ENCODE measurements at regions not wholly inside any gene's neighbourhood (a gene's known extent, or its start where the extent isn't known, plus 50 kb on each side); places are given as distances from the start of the nearest gene placed in this dataset.

DNA sequence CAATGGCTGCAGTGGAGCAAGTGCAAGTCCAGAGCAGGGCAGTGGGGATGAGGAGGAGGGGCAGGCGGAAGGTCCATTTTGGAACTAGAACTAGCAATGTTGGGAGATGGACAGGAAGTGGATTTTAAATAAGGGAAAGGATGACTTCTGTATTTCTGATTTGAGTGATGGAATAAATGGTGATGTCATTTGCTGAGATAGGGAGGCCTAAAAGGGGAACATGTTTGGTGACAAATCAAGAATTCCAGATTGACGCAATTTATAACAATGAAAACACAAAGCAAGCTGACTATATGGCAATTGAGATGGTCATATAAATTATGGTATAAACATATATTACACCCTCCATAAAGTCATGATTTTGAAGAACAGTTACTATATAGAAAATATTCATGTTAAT lies 209.3 kb downstream of the SS18 start:
- DNase-seq (ENCODE audit: low read depth, low spot score) = no peak
- in situ Hi-C loops (cut with HindIII; ENCODE audit: low pct_unique_long_range_greater_than_20kb, low sequenced_read_pairs) = no loop called here

DNA sequence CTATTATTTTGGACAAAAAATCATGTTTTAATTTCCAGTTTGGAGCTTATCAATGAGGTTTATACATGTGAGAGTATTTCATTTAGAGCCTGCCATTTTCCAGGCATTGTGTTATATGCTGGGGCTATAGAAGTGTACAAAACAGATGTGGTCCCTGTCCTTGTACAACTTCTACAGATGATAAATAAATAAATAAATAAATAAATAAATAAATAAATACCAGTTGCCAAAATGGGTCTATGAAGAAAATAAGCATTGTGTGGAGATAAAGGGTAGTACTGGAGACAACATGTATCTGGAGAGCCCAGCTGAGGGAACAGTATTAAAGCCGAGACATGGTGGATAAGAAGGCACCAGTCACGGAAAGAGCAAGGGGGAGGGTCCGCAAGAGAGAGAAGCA lies 210.0 kb downstream of the SS18 start:
- in situ Hi-C loops (cut with HindIII; ENCODE audit: low pct_unique_long_range_greater_than_20kb, low sequenced_read_pairs) = no loop called here
- no peak for DNase-seq (ENCODE audit: low read depth, low spot score)

DNA sequence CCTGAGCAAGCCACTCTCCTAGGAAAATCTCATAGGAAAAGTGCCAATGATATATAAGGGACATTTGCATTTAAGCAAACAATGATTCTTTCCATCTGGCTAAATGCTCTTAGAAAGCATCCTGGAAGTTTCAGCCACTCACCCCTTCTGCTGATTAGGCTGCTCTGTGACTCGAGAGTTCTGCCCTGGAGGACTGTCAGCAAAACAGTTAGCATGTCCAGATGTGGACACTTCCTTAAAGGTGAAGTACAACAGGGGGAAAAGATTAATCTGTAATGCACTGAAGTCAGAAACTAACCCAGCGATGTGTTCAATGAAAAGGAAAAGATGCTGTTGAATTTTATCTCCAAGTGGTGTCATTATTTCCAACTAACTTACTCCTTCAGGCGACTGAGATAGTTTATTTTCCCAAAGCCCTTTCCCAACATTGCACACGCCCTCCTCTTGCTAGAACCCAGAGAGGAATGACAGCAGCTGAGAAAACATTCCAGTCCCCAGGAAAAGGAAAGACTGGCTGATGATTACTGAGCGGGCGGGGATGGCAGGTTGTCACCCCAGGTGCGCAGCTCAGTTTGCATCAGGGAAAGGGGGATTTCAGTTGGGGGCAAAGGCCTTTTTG lies 214.0 kb downstream of the SS18 start:
- in situ Hi-C loops (cut with HindIII; ENCODE audit: low pct_unique_long_range_greater_than_20kb, low sequenced_read_pairs) = no loop called here
- DNase-seq (ENCODE audit: low read depth, low spot score) = no peak

DNA sequence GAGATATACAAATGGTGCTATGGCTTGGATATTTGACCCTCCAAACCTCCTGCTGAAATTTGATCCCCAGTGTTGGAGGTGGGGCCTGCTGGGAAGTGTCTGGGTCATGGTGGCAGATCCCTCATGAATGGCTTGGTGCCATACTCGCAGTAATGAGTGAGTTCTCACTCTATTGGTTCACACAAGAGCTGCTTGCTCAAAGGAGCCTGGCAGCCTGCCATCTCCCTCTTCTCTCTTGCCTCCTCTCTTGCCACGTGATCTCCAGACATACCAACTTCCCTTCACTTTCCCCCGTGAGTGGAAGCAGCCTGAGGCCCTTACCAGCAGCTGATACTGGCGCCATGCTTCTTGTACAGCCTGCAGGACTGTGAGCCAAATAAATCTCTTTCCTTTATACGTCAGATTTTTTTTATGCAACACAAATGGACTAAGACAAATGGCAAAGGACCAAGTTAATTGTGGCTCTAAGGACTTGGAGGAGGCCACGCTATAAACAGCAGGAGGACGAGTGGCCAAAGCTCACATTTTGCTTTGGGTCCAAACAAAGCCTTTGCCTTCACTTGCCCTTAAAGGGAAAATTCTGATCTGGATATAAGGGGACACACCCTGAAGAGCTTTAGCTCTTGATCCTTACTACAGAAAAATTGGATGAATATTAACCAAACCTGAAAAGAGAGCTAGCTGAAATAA lies 214.7 kb downstream of the SS18 start:
- no peak for DNase-seq (ENCODE audit: low read depth, low spot score)
- in situ Hi-C loops (cut with HindIII; ENCODE audit: low pct_unique_long_range_greater_than_20kb, low sequenced_read_pairs) = no loop called here

DNA sequence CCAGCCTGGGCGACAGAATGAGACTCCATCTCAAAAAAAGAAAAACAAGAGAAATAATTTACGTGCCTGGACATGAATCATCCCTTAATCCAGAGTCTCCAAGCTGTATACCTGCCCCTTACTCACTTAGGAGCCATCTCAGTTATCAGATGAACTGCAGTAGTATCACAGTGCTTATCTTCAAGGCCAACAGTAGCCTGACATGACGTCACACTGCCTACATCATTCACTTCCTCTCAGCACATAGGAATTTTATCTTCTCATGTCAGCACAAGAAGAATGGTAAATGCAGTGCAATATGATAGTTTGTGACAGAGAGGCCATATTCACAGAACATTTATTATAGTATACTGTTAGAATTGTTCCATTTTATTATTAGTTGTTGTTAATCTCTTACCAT lies 216.6 kb downstream of the SS18 start:
- DNase-seq (ENCODE audit: low read depth, low spot score) = no peak
- in situ Hi-C loops (cut with HindIII; ENCODE audit: low pct_unique_long_range_greater_than_20kb, low sequenced_read_pairs) = no loop called here

DNA sequence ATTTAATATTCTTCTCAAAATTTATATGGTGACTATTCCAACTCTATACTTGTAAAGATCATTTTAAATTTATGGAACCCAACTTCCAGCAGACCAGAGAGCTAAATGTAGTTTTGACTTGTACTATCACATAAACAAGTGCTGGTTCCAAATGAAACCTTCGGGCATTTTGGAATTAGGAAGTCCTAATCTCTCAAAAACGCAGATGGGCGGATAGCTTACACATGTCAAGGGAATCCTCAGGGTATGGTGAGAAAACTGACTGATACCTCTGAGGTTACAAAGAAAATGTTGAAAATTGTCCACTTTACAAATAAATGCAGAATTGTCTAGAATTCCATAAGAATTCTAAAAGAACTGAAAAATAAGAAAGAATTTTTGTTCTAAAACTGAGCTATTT lies 224.1 kb downstream of the SS18 start:
- in situ Hi-C loops (cut with HindIII; ENCODE audit: low pct_unique_long_range_greater_than_20kb, low sequenced_read_pairs) = no loop called here

DNA sequence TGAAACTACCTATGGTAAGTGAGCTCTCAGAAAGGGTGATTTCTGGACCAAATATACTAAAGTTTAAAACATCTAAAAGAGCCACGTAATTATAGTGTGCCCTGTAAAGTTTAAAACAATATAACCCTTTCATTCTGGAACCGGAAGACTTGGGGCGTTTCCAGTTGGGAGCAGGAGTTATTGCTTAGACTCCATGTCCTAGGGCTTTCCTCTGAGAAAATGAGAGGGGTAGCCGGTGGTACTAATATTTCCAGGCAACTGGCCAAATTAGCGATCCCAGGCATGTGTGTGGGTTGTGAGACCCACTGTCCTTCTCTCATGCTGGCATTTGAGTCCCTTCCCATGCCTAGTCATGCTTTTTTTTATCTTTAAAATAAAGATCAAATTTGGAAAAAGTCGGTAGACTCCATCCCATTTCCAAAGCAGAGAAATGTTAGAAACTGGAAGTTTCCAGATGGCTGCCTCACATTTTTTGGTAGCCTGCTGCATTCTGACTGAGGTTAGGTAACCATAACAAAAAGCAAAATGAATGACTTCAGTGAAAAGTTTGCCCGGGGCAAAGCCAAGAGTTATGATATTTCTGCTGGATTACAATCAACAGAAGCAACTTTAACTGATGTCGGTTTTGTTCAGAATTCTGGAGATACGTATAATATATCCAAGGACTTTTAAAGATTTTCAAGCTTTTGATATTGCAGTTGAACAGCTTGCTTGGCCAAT lies 227.4 kb downstream of the SS18 start:
- peak; percentile 52 for DNase-seq (ENCODE audit: low read depth, low spot score)
- in situ Hi-C loops (cut with HindIII; ENCODE audit: low pct_unique_long_range_greater_than_20kb, low sequenced_read_pairs) = no loop called here

More for the DNA sequence above, 224.1 kb downstream of the SS18 start:
- DNase-seq (ENCODE audit: low read depth, low spot score) = no peak

DNA sequence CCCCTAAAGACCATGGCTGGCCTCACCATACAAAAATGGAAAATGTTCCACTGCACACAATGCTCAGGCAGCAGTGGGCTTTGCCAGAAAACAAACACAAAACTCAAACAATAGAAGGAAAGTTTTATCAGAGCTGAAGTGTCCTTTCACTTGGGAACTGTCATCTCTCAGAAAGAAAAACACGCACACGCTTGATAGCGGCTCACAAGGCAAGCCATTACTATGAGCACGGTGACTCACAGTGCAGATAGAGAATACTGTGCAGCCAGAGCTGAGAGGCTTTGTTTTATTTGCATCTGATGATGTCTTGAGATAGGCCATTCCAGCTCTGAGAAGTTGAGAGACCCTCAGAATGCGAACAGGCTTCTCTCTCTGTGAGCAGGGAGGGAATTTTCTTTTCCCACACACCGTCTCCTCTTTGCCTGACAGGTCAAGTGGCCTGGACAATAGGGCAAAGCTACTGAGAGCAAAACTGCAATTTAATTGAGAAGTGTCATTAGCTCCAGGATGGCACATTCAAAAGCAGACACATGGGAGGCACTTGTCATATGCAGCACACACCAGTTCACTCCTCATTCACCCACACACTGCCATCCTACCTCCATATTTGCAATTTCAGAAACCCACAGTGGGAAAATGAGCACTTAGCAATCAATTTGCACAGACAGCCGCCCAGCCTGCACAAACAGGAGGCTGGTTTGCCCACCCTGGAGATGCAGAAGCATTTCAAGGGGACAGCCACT lies 236.6 kb downstream of the SS18 start:
- in situ Hi-C loops (cut with HindIII; ENCODE audit: low pct_unique_long_range_greater_than_20kb, low sequenced_read_pairs) = no loop called here
- no peak for DNase-seq (ENCODE audit: low read depth, low spot score)

DNA sequence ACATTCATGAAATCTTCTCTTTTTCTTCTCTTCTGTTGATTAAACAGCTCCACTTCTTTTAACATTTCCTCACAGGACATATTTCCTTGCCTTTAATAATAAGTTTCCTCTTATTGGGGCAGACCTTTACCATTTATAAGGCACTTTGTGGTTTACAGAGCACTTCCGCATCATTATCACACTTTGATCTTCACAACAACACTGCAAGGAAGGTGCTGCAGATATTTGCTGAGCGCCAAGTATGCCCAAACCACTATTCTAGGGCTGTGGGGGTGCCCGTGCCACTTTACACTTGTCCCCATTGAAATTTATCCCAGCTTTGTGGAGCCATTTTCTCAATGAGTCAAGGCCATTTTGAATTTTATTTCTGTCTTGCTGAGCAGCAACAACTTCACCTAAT lies 246.6 kb downstream of the SS18 start:
- no peak for DNase-seq (ENCODE audit: low read depth, low spot score)
- in situ Hi-C loops (cut with HindIII; ENCODE audit: low pct_unique_long_range_greater_than_20kb, low sequenced_read_pairs) = no loop called here

DNA sequence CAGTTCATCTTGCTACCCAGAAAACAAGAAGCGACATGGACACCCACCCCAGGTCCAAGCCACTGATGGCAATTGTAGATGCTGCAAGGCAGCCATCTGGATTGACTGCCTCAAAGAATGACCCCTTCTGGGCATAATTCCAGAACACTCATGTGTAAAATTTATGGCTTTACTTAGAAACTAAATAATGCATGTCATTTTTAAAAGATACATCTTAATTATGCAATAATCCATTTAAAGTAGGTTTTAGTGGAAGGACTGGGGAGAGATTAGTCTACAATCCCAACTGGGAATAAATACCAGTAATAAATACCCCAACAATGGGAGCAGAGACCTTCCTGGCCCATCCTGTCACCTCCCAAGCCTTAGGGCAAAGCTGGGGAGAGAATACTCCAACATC lies 247.7 kb downstream of the SS18 start:
- DNase-seq (ENCODE audit: low read depth, low spot score) = no peak
- in situ Hi-C loops (cut with HindIII; ENCODE audit: low pct_unique_long_range_greater_than_20kb, low sequenced_read_pairs) = no loop called here

DNA sequence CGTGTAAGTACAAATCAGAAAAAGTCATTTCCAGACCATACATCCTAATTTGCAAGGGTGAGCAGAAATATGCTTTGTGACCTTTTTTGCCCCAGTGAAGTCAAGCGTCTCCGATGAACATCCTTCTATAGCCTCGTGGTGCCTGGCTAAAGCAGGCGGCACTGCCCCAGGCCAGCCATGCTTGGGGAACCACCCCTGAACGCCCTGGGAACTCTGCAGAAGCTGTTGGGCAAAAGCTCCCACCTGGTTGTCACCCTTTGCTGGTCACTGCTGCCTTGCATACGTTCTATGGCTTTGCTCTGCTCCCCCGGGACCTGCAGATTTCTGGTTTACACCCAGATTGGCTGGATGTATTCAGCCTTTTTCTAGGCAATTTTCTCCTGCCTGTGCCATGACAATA lies 256.4 kb downstream of the SS18 start:
- DNase-seq (ENCODE audit: low read depth, low spot score) = no peak
- in situ Hi-C loops (cut with HindIII; ENCODE audit: low pct_unique_long_range_greater_than_20kb, low sequenced_read_pairs) = no loop called here

DNA sequence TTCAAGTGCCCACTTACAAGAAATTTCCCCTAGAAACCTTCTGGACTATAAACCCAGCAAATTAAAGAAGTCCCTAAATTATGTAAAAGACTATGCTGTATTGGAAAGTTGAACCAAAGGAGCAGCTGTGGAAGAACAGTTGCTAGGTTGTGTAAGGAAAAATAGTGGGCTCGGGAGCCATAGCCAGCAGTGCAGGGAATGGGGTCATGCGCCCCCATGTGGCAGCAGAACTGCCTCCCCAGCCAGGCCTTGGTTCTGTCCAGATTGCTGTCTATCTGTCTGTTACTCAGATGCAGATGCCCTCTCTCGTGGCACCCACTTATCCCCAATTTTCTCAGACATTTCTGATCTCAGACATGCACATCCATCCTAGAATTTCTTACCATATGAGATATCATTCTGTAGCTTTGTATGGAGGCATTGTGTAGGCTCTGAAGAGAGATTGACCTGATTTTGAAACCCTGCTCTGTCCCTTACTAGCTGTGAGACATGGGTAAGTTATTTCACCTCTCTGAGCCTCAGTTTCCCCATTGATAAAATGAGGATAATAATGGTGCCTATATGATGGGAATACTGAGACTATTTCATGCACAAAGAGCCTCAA lies 258.3 kb downstream of the SS18 start:
- peak; percentile 64 for DNase-seq (ENCODE audit: low read depth, low spot score)
- in situ Hi-C loops (cut with HindIII; ENCODE audit: low pct_unique_long_range_greater_than_20kb, low sequenced_read_pairs) = no loop called here

DNA sequence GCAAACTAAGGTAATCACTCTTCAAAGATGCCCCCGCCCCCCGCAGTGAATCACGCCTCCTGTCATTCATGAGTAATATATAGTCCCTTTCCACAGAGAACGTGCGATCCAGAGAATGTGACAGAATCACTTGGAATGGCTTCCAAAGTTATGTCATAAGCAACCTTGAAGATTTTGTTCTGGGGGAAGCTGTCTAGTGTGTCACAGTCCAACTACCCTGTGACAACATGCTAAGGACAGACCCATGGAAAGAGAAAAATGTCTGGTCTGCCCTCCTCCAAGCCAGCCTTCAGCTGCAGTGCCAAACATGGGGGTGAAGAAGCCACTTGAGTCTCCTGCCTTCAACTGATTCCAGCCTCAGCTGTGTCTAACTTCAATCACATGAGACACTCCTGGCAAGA lies 259.1 kb downstream of the SS18 start:
- DNase-seq (ENCODE audit: low read depth, low spot score) = no peak
- in situ Hi-C loops (cut with HindIII; ENCODE audit: low pct_unique_long_range_greater_than_20kb, low sequenced_read_pairs) = no loop called here

DNA sequence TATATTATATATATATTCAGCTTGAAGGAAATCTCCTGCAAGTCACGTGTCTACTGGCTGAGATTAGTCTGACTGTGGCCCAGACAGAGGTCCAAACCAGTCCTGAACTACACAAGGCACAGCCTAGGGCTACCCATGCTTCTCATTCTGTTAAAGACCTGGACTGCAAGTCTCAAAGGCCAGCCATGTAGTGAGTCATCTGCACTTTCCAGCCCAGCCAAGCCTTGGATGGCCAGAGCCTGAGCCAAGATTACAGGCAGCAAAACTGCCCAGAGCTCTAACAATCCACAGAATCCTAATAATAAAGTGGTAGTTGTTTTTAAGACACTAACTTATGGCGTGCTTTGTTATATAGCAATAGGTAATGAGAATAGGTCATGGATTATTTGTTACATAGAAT lies 259.6 kb downstream of the SS18 start:
- in situ Hi-C loops (cut with HindIII; ENCODE audit: low pct_unique_long_range_greater_than_20kb, low sequenced_read_pairs) = no loop called here
- no peak for DNase-seq (ENCODE audit: low read depth, low spot score)

DNA sequence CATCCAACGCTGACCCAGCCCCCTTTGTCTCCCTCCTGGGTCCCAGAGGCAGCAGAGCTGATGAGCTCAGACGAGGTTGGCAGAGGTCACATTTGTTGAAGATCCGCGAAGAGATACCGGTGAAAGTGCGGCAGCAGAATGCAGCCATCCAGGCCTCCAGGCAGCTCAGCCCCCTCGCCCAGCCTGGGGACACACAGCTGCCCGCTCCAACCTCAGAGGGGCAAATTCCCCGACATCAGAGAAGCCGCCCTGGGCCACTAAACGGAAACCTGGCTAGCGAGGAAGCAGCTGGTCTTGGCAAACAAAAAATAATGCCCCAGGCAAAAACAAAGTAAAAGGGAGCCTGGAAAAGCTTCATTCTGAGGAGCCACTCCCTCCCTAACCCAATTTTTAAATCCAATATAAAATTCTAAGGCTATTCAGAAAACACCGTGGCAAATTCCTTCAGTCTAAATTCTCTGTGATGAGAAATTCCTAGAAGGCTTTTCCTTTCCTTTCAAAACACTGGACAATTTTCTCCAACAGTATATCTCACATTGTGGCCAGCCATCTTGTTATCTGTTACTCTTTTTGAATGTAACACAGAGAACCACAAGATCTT lies 262.4 kb downstream of the SS18 start:
- in situ Hi-C loops (cut with HindIII; ENCODE audit: low pct_unique_long_range_greater_than_20kb, low sequenced_read_pairs) = no loop called here

DNA sequence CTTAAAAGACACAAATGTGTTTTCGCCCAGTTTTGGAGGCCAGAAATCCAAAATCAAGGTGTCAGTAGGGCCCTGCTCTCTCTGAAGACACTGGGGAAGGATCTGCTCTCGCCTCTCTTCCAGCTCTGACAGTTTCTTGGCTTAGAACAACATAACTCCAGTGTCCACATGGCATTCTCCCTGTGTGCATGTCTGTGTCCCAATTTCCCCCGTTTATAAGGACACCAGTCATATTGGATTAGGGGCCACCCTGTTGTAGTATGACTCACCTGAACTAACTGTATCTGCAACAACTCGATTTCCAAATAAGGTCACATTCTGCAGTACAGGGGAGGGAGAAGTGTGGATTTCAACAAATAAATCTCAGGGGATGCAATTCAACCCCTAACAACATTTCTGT lies 263.2 kb downstream of the SS18 start:
- DNase-seq (ENCODE audit: low read depth, low spot score) = no peak
- in situ Hi-C loops (cut with HindIII; ENCODE audit: low pct_unique_long_range_greater_than_20kb, low sequenced_read_pairs) = no loop called here

More for the DNA sequence above, 262.4 kb downstream of the SS18 start:
- DNase-seq (ENCODE audit: low read depth, low spot score) = no peak

DNA sequence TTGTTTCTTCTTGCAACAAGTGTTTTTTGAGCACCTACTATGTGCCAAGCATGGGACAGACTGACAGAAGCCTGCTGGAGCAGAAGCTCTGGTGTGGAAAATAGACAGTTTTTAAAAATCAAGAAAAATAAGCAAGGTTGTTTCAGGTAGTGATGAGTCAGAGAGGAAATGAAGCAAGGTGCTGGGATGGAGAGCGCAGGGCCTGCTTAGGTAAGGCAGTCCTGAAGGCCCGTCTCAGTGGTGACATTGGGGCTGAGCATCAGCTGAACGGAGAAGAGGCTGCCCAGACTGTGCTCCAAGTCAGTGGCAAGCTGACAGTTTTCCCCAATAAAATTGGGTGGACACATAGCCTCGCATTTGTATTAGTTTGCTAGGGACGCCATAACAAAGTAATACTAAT lies 263.6 kb downstream of the SS18 start:
- DNase-seq (ENCODE audit: low read depth, low spot score) = no peak
- in situ Hi-C loops (cut with HindIII; ENCODE audit: low pct_unique_long_range_greater_than_20kb, low sequenced_read_pairs) = no loop called here
